HG03159 (cell line): ENCODE measurements at regions not wholly inside any gene's neighbourhood (a gene's known extent, or its start where the extent isn't known, plus 50 kb on each side); places are given as distances from the start of the nearest gene placed in this dataset.
"Not testable (repeated sequence)": the region's sequence is repeated elsewhere in the genome, so short reads cannot be mapped to it uniquely, and the experiment has no call there.

Source experiments
- ATAC-seq: cut with Tn5 transposase; IDR thresholded peaks from one replicate; pipeline ENCODE4 v1.9.1; 2021; ENCODE audit warnings: mild to moderate bottlenecking, moderate library complexity; ENCODE audit not compliant: unreplicated experiment

GRCh38 chr3:56927855-56928254, 126.1 kb upstream of the ARHGEF3 start:
- no peak for ATAC-seq

- no peak for ATAC-seq
Measured at GRCh38 chr3:56926947-56927282, 125.2 kb upstream of the ARHGEF3 start.

GRCh38 chr3:56926243-56926946, 124.6 kb upstream of the ARHGEF3 start:
- no peak for ATAC-seq

DNA sequence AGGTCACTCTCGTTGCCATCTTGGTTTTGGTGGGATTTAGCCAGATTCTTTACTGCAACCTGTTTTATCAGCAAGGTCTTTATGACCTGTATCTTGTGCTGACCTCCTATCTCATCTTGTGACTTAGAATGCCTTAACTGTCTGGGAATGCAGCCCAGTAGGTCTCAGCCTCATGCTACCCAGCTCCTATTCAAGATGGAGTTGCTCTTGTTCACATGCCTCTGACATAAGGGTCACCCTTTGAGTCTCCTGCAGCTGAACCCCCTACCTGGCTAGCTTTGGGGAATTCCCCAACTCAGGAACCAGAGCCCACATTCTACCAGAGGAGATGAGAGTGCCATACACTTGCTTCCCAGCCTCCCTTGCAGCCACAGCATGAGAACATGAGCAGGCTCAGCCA, 123.0 kb upstream of the ARHGEF3 start:
- not testable (repeated sequence) for ATAC-seq

GRCh38 chr3:56923526-56924224, 121.9 kb upstream of the ARHGEF3 start:
- ATAC-seq = no peak

DNA sequence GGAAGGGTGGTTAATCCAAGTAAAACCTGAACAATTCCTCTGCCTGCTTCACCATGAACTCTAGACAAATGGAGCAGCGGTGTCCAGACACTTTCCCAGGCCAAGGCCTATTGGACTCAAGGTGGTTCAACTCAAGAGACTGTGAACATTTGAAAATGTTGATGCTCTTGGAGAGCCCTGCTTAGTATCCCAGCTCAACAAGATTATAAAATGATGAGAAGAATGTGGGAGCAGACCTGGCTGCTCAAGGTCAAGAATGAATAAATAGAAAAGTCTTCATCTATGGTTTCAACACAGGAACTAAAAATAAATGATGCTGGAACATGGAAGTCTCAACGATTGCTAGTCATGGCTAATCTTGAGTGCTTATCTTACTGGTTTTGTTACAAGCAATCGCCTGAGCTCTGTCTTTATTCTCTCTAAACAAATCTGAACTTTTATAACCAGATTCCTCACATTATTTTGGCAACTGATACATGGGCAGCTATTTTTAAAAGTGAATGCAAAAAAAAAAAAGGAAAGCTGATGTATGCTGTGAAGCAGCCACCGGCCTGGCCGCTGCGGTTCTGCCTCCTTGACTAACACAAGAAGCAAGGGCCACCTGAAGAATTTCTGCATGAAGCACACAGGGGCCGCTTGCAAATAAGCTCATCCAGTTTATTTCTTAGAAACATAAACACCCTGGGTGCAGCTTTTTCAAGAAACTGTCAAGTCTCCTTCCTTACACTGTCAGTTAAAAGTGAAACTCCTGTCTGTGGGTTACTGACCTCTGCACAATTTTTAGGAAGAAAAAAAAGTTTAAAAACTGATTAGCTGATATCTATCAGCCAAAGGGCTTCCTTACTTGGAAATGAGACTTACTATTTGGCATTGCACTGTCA, 120.1 kb upstream of the ARHGEF3 start:
- no peak for ATAC-seq

DNA sequence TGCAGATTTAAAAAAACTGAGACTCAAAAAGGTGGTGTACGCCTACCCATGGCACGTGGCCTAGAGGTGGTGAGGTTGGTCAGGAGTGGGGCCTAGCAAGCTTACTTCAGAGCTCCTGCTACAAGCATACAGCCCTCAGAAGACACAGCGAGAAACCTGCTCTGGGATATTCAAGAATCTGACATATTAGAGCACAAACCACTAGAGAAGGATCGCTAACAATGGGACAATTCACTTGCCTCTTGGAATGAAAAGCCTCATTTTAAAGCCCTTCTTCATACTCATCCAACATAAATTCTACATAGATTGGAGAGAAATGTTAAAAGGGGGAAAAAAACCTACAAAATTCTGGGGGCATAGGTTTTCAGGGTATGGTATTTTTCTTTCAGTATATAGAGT, 118.0 kb upstream of the ARHGEF3 start:
- no peak for ATAC-seq

DNA sequence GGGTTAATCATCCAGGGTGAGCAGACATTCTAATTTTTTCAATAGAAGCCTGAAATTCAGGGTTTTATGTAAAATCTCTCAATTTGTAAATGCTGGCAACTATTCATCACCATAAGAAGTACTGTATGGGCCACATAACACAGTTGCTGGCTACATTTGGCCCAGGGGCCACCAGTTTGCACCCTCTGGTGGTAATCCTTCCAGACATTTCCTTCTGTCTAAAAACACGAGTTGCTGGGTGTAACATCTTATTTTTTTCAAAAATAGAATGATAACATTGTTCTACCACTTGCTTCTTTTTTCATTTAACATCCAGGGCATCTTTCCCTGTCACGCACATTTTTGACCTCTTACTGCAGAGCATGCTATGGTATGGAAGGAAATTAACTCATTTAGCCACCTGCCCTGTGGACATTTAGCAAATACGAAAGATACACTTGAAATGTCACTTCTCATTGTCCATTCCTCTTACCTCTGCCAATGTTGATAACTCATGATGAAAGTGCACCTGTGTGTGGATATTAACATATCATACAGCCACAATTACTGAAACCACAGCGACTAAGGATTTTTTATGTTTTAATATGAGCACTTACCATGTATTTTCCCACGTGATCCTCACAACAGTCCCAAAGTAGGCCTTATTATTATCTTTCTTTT, 117.5 kb upstream of the ARHGEF3 start:
- ATAC-seq = no peak

DNA sequence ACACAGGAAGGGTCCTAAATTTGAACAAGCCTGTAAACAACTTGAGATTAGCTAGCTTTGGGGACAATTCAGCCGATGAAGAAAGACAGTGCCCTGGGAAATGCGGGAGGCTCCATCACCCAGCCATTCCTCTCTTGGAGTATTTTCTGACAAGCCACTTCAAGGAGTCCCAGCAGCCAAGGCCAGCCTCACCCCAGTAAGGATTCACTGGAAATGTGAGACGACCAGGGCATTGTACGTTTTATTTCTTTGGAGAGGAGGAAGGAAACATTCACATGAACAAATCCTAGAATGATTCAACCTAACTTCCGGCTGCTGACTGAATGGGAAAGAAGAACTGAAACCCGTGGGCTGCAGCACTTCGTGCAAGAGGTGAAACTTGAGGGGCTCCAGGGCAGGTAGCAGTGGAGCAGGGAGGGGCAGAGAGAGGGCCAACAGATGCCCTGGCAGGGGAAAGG, 116.4 kb upstream of the ARHGEF3 start:
- ATAC-seq = peak; percentile 42

- ATAC-seq = peak; percentile 64
Measured at GRCh38 chr3:56917361-56918110, 115.8 kb upstream of the ARHGEF3 start.

DNA sequence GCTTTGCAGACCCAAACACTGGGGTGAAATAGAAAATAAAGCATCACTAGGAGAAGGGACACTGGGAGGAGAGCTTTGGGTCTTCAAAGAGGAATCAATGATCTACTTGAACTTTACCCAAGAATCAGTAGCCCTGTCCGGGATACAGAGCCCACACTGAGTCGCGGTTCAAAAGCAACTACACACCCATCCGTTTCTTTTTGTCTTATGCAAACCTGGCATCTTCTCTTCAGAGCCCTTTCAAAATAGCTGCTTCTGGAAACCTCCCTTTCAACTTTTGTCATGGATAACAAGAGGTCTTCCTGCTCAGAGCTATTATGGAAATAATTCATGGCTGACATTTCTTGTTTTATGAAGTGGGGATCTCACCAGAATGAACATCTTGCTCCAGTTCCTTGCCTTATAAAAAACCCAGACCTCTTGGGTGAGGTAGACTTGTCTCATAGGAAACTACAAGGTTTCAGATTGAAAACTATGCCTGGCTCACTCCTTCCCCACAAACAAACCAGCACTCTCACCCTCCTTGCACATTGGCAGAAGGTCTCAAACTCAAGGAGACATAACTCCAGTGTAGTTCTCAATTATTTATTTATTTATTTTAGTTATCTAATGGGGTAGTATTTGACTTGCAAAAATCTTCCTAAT, 115.1 kb upstream of the ARHGEF3 start:
- no peak for ATAC-seq

- ATAC-seq = peak; percentile 50
Measured at GRCh38 chr3:56915966-56916586, 114.3 kb upstream of the ARHGEF3 start.

- ATAC-seq = no peak
Measured at GRCh38 chr3:56914646-56915045, 112.9 kb upstream of the ARHGEF3 start.

DNA sequence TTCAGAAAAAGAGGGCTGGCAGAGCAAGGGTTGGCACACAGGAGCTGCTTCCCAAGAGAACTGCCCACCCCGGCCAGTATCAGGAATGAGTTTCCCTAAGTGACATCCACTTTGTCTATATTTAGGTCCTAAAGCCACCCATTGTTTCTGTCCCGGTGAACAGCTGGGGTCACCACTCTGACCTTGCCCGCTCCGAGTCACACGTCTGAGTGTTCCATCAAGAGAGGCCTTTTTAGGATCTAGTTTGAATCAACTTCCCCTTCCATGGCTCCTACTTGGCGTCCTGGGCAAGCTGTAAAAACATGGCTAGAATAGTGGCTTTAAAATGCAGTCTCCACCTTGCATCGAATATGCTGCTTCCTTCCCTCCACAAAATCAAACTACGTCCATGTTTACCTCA, 109.6 kb upstream of the ARHGEF3 start:
- ATAC-seq = no peak

DNA sequence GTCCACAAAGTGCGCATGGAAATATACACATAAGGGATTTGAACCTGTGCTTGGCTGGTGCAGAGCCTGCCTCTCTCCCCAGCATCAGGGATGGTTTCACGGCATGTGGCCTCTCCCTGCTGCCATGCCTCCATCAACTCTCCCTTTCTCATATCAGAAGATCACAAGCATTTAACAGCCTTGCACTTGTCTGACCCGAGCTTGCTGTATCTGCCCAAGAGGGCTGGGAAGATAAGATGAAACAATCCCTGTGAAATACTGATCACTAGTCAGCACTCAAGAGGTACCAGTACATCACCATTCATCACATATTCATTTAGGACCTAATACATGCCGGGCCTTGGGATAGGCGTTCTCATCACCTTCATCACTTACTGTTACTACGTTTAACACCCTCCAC, 107.6 kb upstream of the ARHGEF3 start:
- ATAC-seq = no peak

DNA sequence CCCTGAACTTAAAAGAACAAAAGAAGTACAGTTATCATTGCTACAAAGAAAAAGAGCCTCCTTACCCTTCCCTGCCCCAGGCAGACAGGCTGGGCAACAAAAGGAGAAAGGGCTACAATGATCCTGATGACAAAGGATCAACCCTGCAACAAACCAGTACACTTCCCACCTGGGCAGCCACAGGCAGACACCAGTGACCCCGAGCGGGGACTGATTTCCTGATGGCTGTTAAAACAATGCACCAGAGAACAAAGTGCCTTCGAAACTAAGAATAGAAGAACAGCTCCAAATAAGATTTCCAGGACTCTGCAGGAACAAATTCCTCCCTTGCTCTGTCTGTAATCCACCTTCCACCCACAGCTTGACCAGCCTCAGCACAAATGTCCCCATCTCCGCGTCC, 106.3 kb upstream of the ARHGEF3 start:
- ATAC-seq = no peak

DNA sequence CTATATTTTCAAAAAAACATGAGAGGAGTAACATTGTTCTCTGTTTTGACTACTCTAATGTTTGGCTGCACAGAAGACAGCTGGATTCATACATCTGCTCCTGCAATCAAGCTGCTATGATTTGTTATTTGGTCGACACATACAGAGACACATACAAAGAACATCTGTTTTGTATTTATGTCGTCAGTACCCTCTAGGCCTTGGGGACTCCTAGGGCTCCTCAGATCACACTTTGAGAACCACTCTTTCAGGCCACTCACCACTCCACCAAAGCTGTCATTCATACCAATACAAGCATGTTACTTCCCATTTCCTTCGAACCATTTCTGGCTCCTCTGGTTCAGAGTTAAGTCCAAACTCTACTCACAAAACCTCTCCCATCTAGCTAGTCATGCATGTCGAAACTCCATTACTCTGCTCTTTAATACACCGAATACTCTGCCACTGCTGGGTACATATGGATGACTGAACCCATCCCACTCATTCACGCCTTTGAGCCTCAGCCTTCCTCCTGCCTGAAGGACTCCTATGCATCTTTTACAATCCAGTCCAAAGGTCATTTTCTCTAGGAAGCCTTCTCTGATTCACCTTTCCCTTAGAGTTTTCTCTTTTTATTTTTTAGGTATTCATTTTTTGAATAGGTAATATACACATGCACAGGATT, 102.9 kb upstream of the ARHGEF3 start:
- ATAC-seq = no peak

GRCh38 chr3:56903231-56903782, 101.6 kb upstream of the ARHGEF3 start:
- ATAC-seq = no peak
